ENCODE measurements at regions not wholly inside any gene's neighbourhood (a gene's known extent, or its start where the extent isn't known, plus 50 kb on each side); places are given as distances from the start of the nearest gene placed in this dataset.
"Not testable (repeated sequence)": the region's sequence is repeated elsewhere in the genome, so short reads cannot be mapped to it uniquely, and the experiment has no call there.

GRCh38 chr7:13742811-13743210 is 246.7 kb downstream of the ETV1 start:
- DNase-seq, result no peak

- peak; percentile 16 for DNase-seq
Measured at GRCh38 chr7:13743226-13743625, 246.2 kb downstream of the ETV1 start.

GRCh38 chr7:13745530-13745929 is 243.9 kb downstream of the ETV1 start:
- DNase-seq, result no peak

- no peak for DNase-seq
Measured at GRCh38 chr7:13748998-13749397, 240.5 kb downstream of the ETV1 start.

- no peak for DNase-seq
Measured at GRCh38 chr7:13749636-13750035, 239.8 kb downstream of the ETV1 start.

- no peak for DNase-seq
Measured at GRCh38 chr7:13751766-13752165, 237.7 kb downstream of the ETV1 start.

- no peak for DNase-seq
Measured at GRCh38 chr7:13757841-13758240, 231.6 kb downstream of the ETV1 start.

GRCh38 chr7:13765853-13766252 is 223.6 kb downstream of the ETV1 start:
- DNase-seq, result not testable (repeated sequence)

- no peak for DNase-seq
Measured at GRCh38 chr7:13770305-13770704, 219.2 kb downstream of the ETV1 start.

GRCh38 chr7:13774976-13775375 is 214.5 kb downstream of the ETV1 start:
- DNase-seq, result no peak

- DNase-seq, result no peak
Measured at GRCh38 chr7:13777242-13777641, 212.2 kb downstream of the ETV1 start.

- no peak for DNase-seq
Measured at GRCh38 chr7:13778967-13779366, 210.5 kb downstream of the ETV1 start.

GRCh38 chr7:13790611-13791010 is 198.9 kb downstream of the ETV1 start:
- DNase-seq, result no peak

GRCh38 chr7:13792208-13792607 is 197.3 kb downstream of the ETV1 start:
- DNase-seq, result no peak

- DNase-seq, result no peak
Measured at GRCh38 chr7:13793926-13794325, 195.5 kb downstream of the ETV1 start.

GRCh38 chr7:13794581-13794980 is 194.9 kb downstream of the ETV1 start:
- no peak for DNase-seq

- no peak for DNase-seq
Measured at GRCh38 chr7:13797545-13797944, 191.9 kb downstream of the ETV1 start.

GRCh38 chr7:13800694-13801448 is 188.6 kb downstream of the ETV1 start:
- peak; percentile 69 for DNase-seq

- no peak for DNase-seq
Measured at GRCh38 chr7:13801669-13802068, 187.8 kb downstream of the ETV1 start.

- DNase-seq, result no peak
Measured at GRCh38 chr7:13802651-13803050, 186.8 kb downstream of the ETV1 start.

GRCh38 chr7:13803134-13803533 is 186.3 kb downstream of the ETV1 start:
- no peak for DNase-seq

GRCh38 chr7:13806089-13806867 is 183.2 kb downstream of the ETV1 start:
- DNase-seq, result not testable (repeated sequence)

GRCh38 chr7:13817230-13817629 is 172.2 kb downstream of the ETV1 start:
- not testable (repeated sequence) for DNase-seq

- DNase-seq, result no peak
Measured at GRCh38 chr7:13821152-13821787, 168.2 kb downstream of the ETV1 start.

All from NCI-H1694 (cell line).